ENCODE measurements at regions not wholly inside any gene's neighbourhood (a gene's known extent, or its start where the extent isn't known, plus 50 kb on each side); places are given as distances from the start of the nearest gene placed in this dataset.

- Mint-ChIP-seq H3K4me1 (no peaks in the 10 kb centered on the region), H3K27ac (no peak overlapping the region), H3K27me3 (ENCODE audit: insufficient read depth) (peaks cover 2% of the 10 kb centered on the region), H3K4me3 (no peak overlapping the region), H3K9me3 (no peaks in the 10 kb centered on the region), H3K36me3 (ENCODE audit: low read depth) (no peaks in the 10 kb centered on the region)
- H3K4me3 ChIP-seq (ENCODE audit: low read length): no peak overlapping the region
- TF ChIP-seq CTCF (conservative IDR thresholded peaks at IDR 0.05): no peak
- WGBS, 2 experiments (ENCODE audit: insufficient coverage in 1 of 2, insufficient read length in 1 of 2): 88 to 93% methylated on average over 6 to 9 of the region's 9 CpGs
- no peaks in the 10 kb centered on the region for H3K4me1 ChIP-seq (ENCODE audit: control insufficient read depth, insufficient read depth, low read length)
- H3K36me3 ChIP-seq (ENCODE audit: control insufficient read depth, insufficient read depth, low read length): no peaks in the 10 kb centered on the region
- no peaks in the 10 kb centered on the region for H3K9me3 ChIP-seq (ENCODE audit: control insufficient read depth, low read length)
- no peak overlapping the region for H3K27ac ChIP-seq (ENCODE audit: low read depth, low read length)
- H3K27me3 ChIP-seq (ENCODE audit: control insufficient read depth, insufficient read depth, low read length, poor library complexity, severe bottlenecking): no peaks in the 10 kb centered on the region
- no peak overlapping the region for H3K9ac ChIP-seq (ENCODE audit: extremely low read depth, low read length, poor library complexity, severe bottlenecking)
- DNase-seq: no peak
Observed at GRCh38 chr18:46398625-46399024, 258.4 kb downstream of the LOXHD1 start.

- H3K9me3 Mint-ChIP-seq: no peaks in the 10 kb centered on the region
Observed at GRCh38 chr18:46399303-46399702, 257.7 kb downstream of the LOXHD1 start.

GRCh38 chr18:46400449-46400848, 256.6 kb downstream of the LOXHD1 start:
- no peak overlapping the region for H3K27ac ChIP-seq (ENCODE audit: low read depth, low read length)
- no peaks in the 10 kb centered on the region for H3K4me1 Mint-ChIP-seq

More at GRCh38 chr18:46399303-46399702, 257.7 kb downstream of the LOXHD1 start:
- Mint-ChIP-seq H3K4me3 (no peak overlapping the region), H3K36me3 (ENCODE audit: low read depth) (no peaks in the 10 kb centered on the region), H3K4me1 (no peaks in the 10 kb centered on the region), H3K27ac (no peak overlapping the region), H3K27me3 (ENCODE audit: insufficient read depth) (peaks cover 2% of the 10 kb centered on the region)
- no peaks in the 10 kb centered on the region for H3K27me3 ChIP-seq (ENCODE audit: control insufficient read depth, insufficient read depth, low read length, poor library complexity, severe bottlenecking)
- H3K36me3 ChIP-seq (ENCODE audit: control insufficient read depth, insufficient read depth, low read length): no peaks in the 10 kb centered on the region
- no peak for DNase-seq
- H3K4me3 ChIP-seq (ENCODE audit: low read length): no peak overlapping the region
- no peak for TF ChIP-seq CTCF (conservative IDR thresholded peaks at IDR 0.05)
- no peak overlapping the region for H3K27ac ChIP-seq (ENCODE audit: low read depth, low read length)
- no peaks in the 10 kb centered on the region for H3K9me3 ChIP-seq (ENCODE audit: control insufficient read depth, low read length)
- H3K9ac ChIP-seq (ENCODE audit: extremely low read depth, low read length, poor library complexity, severe bottlenecking): no peak overlapping the region
- 95 to 96% methylated on average over 5 to 11 of the region's 11 CpGs for WGBS, 2 experiments (ENCODE audit: insufficient coverage in 1 of 2, insufficient read length in 1 of 2)
- no peaks in the 10 kb centered on the region for H3K4me1 ChIP-seq (ENCODE audit: control insufficient read depth, insufficient read depth, low read length)

More at GRCh38 chr18:46400449-46400848, 256.6 kb downstream of the LOXHD1 start:
- Mint-ChIP-seq H3K27me3 (ENCODE audit: insufficient read depth) (peaks cover 6% of the 10 kb centered on the region), H3K4me3 (no peak overlapping the region), H3K36me3 (ENCODE audit: low read depth) (no peaks in the 10 kb centered on the region), H3K9me3 (no peaks in the 10 kb centered on the region), H3K27ac (no peak overlapping the region)
- TF ChIP-seq CTCF (conservative IDR thresholded peaks at IDR 0.05): no peak
- Histone ChIP-seq H3K9ac (ENCODE audit: extremely low read depth, low read length, poor library complexity, severe bottlenecking) (no peak overlapping the region), H3K36me3 (ENCODE audit: control insufficient read depth, insufficient read depth, low read length) (no peaks in the 10 kb centered on the region), H3K4me3 (ENCODE audit: low read length) (no peak overlapping the region), H3K27me3 (ENCODE audit: control insufficient read depth, insufficient read depth, low read length, poor library complexity, severe bottlenecking) (no peaks in the 10 kb centered on the region), H3K4me1 (ENCODE audit: control insufficient read depth, insufficient read depth, low read length) (no peaks in the 10 kb centered on the region), H3K9me3 (ENCODE audit: control insufficient read depth, low read length) (no peaks in the 10 kb centered on the region)
- DNase-seq: no peak
- 88 to 92% methylated on average over 8 of the region's 8 CpGs for WGBS, 2 experiments (ENCODE audit: insufficient coverage in 1 of 2, insufficient read length in 1 of 2)
